HCT116 (cell line): ENCODE measurements at regions not wholly inside any gene's neighbourhood (a gene's known extent, or its start where the extent isn't known, plus 50 kb on each side); places are given as distances from the start of the nearest gene placed in this dataset.

Experiments used
- ATAC-seq: fragments of 200-7000 bp; cut with Tn5 transposase; 2 replicates; pipeline ENCODE4 v1.9.1; 2020; ENCODE audit warnings: mild to moderate bottlenecking, moderate library complexity
- BruUV-seq: library from RNA; stranded (reverse); fragments of 400-500 nt; replicated peaks from 2 replicates; lab custom pipeline; 2021; lab: Mats Ljungman, UMichigan
- CTCF ChIA-PET: fragments of 300-600 bp; sonication (Branson Sonifier 250); formaldehyde crosslinking; loops from one replicate; lab custom pipeline; 2021; ENCODE audit warnings: antibody characterized with exemption; lab: Charles Lee
- POLR2A ChIA-PET: fragments of 300-600, 350-600 bp; sonication (Branson Sonifier 250); formaldehyde crosslinking; loops from one replicate; lab custom pipeline; 2021; ENCODE audit warnings: antibody characterized with exemption; lab: Charles Lee
- RAD21 ChIA-PET, 2 experiments: fragments of 300-600 bp; sonication (Branson Sonifier 250); formaldehyde crosslinking; loops; one replicate each; lab custom pipeline; 2023; ENCODE audit warnings: low total read pairs in 2 of 2; ENCODE audit not compliant: uncharacterized antibody in 2 of 2, unreplicated experiment in 2 of 2, low non-redundant PET in 1 of 2; lab: Charles Lee
- DNase-seq: peaks from one replicate; pipeline ENCODE4 v3.0.0-alpha.2; 2010; ENCODE audit warnings: low read depth, low spot score
- H2AFZ ChIP-seq: fragments of 200-600 bp; shearing (Covaris generic), sonication (generic); 2 replicates; pipeline ENCODE4 v1.6.1; 2017; ENCODE audit warnings: low read depth, mixed run types, mixed read lengths, antibody characterized with exemption, low read length; ENCODE audit not compliant: poor library complexity, severe bottlenecking
- H3K27ac ChIP-seq: 2 replicates; pipeline ENCODE4 v1.5.1; 2012; ENCODE audit warnings: low read depth, low read length
- H3K27me3 ChIP-seq: fragments of 200-600 bp; sonication (generic); 2 replicates; pipeline ENCODE4 v1.6.1; 2016; ENCODE audit warnings: mixed run types, low read length, mixed read lengths; ENCODE audit not compliant: insufficient read depth
- H3K36me3 ChIP-seq, 2 experiments: fragments of 200-500 bp in 1 of 2; fragments of 200-600 bp in 1 of 2; sonication (Bioruptor generic) in 1 of 2; sonication (generic) in 1 of 2; 2 replicates each; pipeline versions ENCODE4 v1.5.1 to v1.6.1; 2014 to 2016; ENCODE audit warnings: low read length in 2 of 2, inconsistent platforms in 1 of 2, mixed read lengths in 1 of 2, mixed run types in 1 of 2; ENCODE audit not compliant: insufficient read depth in 2 of 2, control insufficient read depth in 1 of 2
- H3K4me1 ChIP-seq, 2 experiments: fragments of 200-600 bp in 1 of 2; sonication (generic) in 1 of 2; 2 replicates each; pipeline versions ENCODE4 v1.5.1 to v1.6.1; 2012 to 2017; ENCODE audit warnings: low read length in 2 of 2, inconsistent platforms in 1 of 2, mild to moderate bottlenecking in 1 of 2, mixed read lengths in 1 of 2, mixed run types in 1 of 2, moderate library complexity in 1 of 2; ENCODE audit not compliant: insufficient read depth in 2 of 2, control insufficient read depth in 1 of 2
- H3K4me2 ChIP-seq: fragments of 200-600 bp; sonication (generic); 2 replicates; pipeline ENCODE4 v1.6.1; 2017; ENCODE audit warnings: mixed run types, low read length, mixed read lengths
- H3K4me3 ChIP-seq, 2 experiments: fragments of 200-600 bp in 1 of 2; sonication (generic) in 1 of 2; replicated peaks in 1 of 2; 2 replicates each; pipeline ENCODE4 v1.5.1; 2011 to 2016; ENCODE audit warnings: low read length in 2 of 2, control low read depth in 1 of 2, low read depth in 1 of 2, mild to moderate bottlenecking in 1 of 2, mixed read lengths in 1 of 2, mixed run types in 1 of 2
- H3K79me2 ChIP-seq: fragments of 200-600 bp; sonication (generic); 2 replicates; pipeline ENCODE4 v1.6.1; 2017; ENCODE audit warnings: mild to moderate bottlenecking, mixed run types, low read length, moderate library complexity, mixed read lengths; ENCODE audit not compliant: insufficient read depth
- H3K9ac ChIP-seq: fragments of 200-600 bp; sonication (generic); 2 replicates; pipeline ENCODE4 v1.6.1; 2016; ENCODE audit warnings: low read length, mixed read lengths
- H3K9me2 ChIP-seq: fragments of 200-600 bp; sonication (generic), shearing (Covaris generic); 2 replicates; pipeline ENCODE4 v1.6.1; 2017; ENCODE audit warnings: mixed run types, mild to moderate bottlenecking, moderate library complexity; ENCODE audit not compliant: insufficient read depth
- H3K9me3 ChIP-seq, 2 experiments: fragments of 200-500 bp in 1 of 2; fragments of 200-600 bp in 1 of 2; sonication (Bioruptor generic) in 1 of 2; sonication (generic) in 1 of 2; 2 replicates each; pipeline ENCODE4 v1.6.1; 2014 to 2017; ENCODE audit warnings: low read length in 2 of 2, mixed read lengths in 2 of 2, inconsistent platforms in 1 of 2, low read depth in 1 of 2, mild to moderate bottlenecking in 1 of 2, mixed run types in 1 of 2, moderate library complexity in 1 of 2; ENCODE audit not compliant: control insufficient read depth in 1 of 2, insufficient read depth in 1 of 2
- H4K20me1 ChIP-seq: fragments of 200-600 bp; sonication (generic), shearing (Covaris generic); 2 replicates; pipeline ENCODE4 v1.6.1; 2017; ENCODE audit warnings: mixed run types, mild to moderate bottlenecking, moderate library complexity; ENCODE audit not compliant: insufficient read depth
- CBX3 ChIP-seq: IDR thresholded peaks from 2 replicates; pipeline ENCODE4 v1.6.1; 2012; ENCODE audit warnings: low read depth
- CEBPB ChIP-seq: IDR thresholded peaks from 2 replicates; pipeline ENCODE4 v1.6.1; 2012; ENCODE audit warnings: low read depth
- EGR1 ChIP-seq: IDR thresholded peaks from 2 replicates; pipeline ENCODE4 v1.6.1; 2012; ENCODE audit warnings: low read depth
- ELF1 ChIP-seq: IDR thresholded peaks from 2 replicates; pipeline ENCODE4 v1.6.1; 2012; ENCODE audit warnings: low read depth, borderline replicate concordance
- EZH2 ChIP-seq: fragments of 200-600 bp; sonication (generic); IDR thresholded peaks from 2 replicates; pipeline ENCODE4 v1.6.1; 2017; ENCODE audit warnings: antibody characterized with exemption, mixed run types
- EZH2phosphoT487 ChIP-seq: fragments of 200-600 bp; IDR thresholded peaks from 2 replicates; pipeline ENCODE4 v1.6.1; 2018; ENCODE audit warnings: antibody characterized with exemption, borderline replicate concordance
- FOSL1 ChIP-seq: IDR thresholded peaks from 2 replicates; pipeline ENCODE4 v1.6.1; 2012; ENCODE audit warnings: low read depth
- JUND ChIP-seq: IDR thresholded peaks from 2 replicates; pipeline ENCODE4 v1.6.1; 2012
- POLR2A ChIP-seq: IDR thresholded peaks from 2 replicates; pipeline ENCODE4 v1.7.0; 2011; ENCODE audit warnings: borderline replicate concordance; ENCODE audit not compliant: insufficient read depth, insufficient read length; ENCODE audit errors: extremely low read depth
- SIN3A ChIP-seq: IDR thresholded peaks from 2 replicates; pipeline ENCODE4 v1.6.1; 2012; ENCODE audit warnings: low read depth
- SRF ChIP-seq: IDR thresholded peaks from 2 replicates; pipeline ENCODE4 v1.6.1; 2012; ENCODE audit warnings: low read depth
- YY1 ChIP-seq: IDR thresholded peaks from 2 replicates; pipeline ENCODE4 v1.6.1; 2011; ENCODE audit warnings: low read length, low read depth, moderate library complexity, mild to moderate bottlenecking; ENCODE audit not compliant: insufficient replicate concordance; ENCODE audit errors: extremely low read depth
- ZFX ChIP-seq: fragments of 450-650 bp; IDR thresholded peaks from 2 replicates; pipeline ENCODE4 v1.6.1; 2017
- ZNF274 ChIP-seq: fragments of 200-500 bp; sonication (Bioruptor generic); IDR thresholded peaks from 2 replicates; pipeline ENCODE4 v1.6.1; 2014; ENCODE audit warnings: mild to moderate bottlenecking, low read depth, low read length, inconsistent platforms
- intact Hi-C: fragments of 100-400 bp; cut with micrococcal nuclease; formaldehyde crosslinking; loops from 2 replicates; pipeline ENCODE4 v1.10.0; 2022
- TF ChIP-seq, protein P1 (sequence below): IDR thresholded peaks from 2 replicates; pipeline ENCODE4 v1.6.1; 2011; ENCODE audit warnings: mild to moderate bottlenecking, low read length, moderate library complexity; ENCODE audit not compliant: insufficient replicate concordance; ENCODE audit errors: extremely low read depth
- TF ChIP-seq, protein P2 (sequence below): IDR thresholded peaks from 2 replicates; pipeline ENCODE4 v1.6.1; 2012; ENCODE audit warnings: low read depth

DNA sequence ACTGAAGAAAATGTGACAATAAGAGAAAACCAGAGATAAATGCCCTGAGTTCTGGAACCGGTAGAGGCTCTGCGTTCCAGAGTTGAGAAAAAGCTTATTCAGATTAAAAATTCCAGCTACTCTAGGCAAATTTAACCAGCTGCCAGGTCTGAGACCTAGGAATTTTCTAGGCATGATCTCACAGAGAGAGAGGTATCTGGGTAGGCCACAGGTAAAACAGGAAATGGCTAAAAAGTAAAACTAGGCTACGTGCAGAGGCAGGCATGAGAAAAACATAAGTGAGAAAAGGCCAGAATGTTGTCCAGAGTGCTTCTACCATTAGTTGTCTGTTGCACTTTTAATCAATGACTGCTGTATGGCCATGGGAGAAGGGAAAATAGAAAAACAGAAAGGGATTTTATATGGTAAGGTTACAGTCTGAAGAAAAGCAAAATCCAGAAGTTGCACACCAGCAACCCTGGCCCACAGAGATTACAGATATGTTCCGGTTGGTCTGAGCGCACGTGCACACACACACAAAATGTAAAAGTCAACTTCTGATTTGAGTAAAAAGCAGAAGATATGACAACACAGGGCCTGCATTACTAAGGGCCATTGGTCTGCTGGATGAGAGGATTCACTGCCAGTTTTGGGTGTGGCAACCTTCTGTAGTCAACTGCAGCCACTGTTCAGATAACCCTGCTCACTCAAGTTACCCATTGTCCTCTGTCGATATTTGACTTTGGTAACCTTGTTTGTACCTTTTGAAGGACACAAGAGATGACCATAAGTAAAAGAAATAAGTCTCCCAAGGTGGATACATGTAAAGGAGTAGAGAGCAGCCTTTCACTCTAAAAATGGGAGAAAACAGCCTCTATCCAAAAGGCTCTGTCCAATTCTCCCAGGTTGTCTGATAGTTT is 266.0 kb downstream of the DTWD2 start:
- no peaks in the 10 kb centered on the region for H4K20me1 ChIP-seq
- H3K27me3 ChIP-seq: no peaks in the 10 kb centered on the region
- DNase-seq (no peak), ATAC-seq (no peak)
- intact Hi-C loops: no loop called here
- BruUV-seq: no TSS peak
- no peak for TF ChIP-seq YY1
- no peak for TF ChIP-seq ELF1
- TF ChIP-seq EZH2phosphoT487: no peak
- TF ChIP-seq FOSL1: no peak
- TF ChIP-seq CBX3: no peak
- TF ChIP-seq EZH2: no peak
- H3K4me2 ChIP-seq: no peak overlapping the region
- ChIA-PET POLR2A (no interaction called here), CTCF (no interaction called here), RAD21 (no interaction called here)
- no peak overlapping the region for H3K4me3 ChIP-seq
- no peaks in the 10 kb centered on the region for H3K79me2 ChIP-seq
- no peaks in the 10 kb centered on the region for H3K9me3 ChIP-seq
- no peak overlapping the region for H2AFZ ChIP-seq
- no peak overlapping the region for H3K27ac ChIP-seq
- no peaks in the 10 kb centered on the region for H3K9me2 ChIP-seq
- H3K36me3 ChIP-seq: no peaks in the 10 kb centered on the region
- no peak overlapping the region for H3K9ac ChIP-seq
- no peaks in the 10 kb centered on the region for H3K4me1 ChIP-seq

DNA sequence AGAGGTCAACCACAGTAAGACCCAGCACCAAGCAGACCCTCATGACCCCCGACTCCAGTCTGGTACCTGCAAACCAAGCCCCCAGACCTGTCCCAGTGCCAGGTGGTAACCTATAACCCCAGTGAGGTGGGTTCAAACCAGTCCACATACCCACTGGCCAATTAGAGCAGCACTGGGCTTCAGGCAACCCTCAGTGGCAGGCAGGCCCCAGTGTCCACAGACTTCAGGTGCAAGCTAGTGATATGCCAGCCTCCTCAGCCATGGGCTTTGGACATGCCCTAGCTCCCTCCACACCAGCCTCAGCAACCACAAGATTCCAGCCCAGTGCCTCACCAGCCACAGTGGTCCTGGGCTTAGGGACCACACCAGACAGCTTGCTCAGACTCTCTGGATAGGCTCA is 276.6 kb downstream of the DTWD2 start:
- Histone ChIP-seq H3K9me2 (no peaks in the 10 kb centered on the region; the same call in 1 of the 2 replicates), H3K27me3 (no peaks in the 10 kb centered on the region), H3K36me3 (no peaks in the 10 kb centered on the region), H3K9ac (no peak overlapping the region), H3K27ac (no peak overlapping the region), H3K4me1 (no peaks in the 10 kb centered on the region), H4K20me1 (no peaks in the 10 kb centered on the region), H3K79me2 (no peaks in the 10 kb centered on the region), H3K9me3 (no peaks in the 10 kb centered on the region), H3K4me3 (no peak overlapping the region), H3K4me2 (no peak overlapping the region), H2AFZ (no peak overlapping the region)
- POLR2A ChIA-PET: no interaction called here
- CTCF ChIA-PET: no interaction called here
- no TSS peak for BruUV-seq
- no peak for ATAC-seq
- DNase-seq: no peak
- intact Hi-C loops: no loop called here
- RAD21 ChIA-PET: no interaction called here
- TF ChIP-seq, protein P1, sequence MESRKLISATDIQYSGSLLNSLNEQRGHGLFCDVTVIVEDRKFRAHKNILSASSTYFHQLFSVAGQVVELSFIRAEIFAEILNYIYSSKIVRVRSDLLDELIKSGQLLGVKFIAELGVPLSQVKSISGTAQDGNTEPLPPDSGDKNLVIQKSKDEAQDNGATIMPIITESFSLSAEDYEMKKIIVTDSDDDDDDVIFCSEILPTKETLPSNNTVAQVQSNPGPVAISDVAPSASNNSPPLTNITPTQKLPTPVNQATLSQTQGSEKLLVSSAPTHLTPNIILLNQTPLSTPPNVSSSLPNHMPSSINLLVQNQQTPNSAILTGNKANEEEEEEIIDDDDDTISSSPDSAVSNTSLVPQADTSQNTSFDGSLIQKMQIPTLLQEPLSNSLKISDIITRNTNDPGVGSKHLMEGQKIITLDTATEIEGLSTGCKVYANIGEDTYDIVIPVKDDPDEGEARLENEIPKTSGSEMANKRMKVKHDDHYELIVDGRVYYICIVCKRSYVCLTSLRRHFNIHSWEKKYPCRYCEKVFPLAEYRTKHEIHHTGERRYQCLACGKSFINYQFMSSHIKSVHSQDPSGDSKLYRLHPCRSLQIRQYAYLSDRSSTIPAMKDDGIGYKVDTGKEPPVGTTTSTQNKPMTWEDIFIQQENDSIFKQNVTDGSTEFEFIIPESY: no peak
- TF ChIP-seq EZH2phosphoT487 (no peak), CEBPB (no peak), FOSL1 (no peak), SIN3A (no peak), EZH2 (no peak), EGR1 (no peak), JUND (no peak), ZNF274 (no peak), ZFX (no peak), SRF (no peak), POLR2A (no peak)
- TF ChIP-seq, protein P2, sequence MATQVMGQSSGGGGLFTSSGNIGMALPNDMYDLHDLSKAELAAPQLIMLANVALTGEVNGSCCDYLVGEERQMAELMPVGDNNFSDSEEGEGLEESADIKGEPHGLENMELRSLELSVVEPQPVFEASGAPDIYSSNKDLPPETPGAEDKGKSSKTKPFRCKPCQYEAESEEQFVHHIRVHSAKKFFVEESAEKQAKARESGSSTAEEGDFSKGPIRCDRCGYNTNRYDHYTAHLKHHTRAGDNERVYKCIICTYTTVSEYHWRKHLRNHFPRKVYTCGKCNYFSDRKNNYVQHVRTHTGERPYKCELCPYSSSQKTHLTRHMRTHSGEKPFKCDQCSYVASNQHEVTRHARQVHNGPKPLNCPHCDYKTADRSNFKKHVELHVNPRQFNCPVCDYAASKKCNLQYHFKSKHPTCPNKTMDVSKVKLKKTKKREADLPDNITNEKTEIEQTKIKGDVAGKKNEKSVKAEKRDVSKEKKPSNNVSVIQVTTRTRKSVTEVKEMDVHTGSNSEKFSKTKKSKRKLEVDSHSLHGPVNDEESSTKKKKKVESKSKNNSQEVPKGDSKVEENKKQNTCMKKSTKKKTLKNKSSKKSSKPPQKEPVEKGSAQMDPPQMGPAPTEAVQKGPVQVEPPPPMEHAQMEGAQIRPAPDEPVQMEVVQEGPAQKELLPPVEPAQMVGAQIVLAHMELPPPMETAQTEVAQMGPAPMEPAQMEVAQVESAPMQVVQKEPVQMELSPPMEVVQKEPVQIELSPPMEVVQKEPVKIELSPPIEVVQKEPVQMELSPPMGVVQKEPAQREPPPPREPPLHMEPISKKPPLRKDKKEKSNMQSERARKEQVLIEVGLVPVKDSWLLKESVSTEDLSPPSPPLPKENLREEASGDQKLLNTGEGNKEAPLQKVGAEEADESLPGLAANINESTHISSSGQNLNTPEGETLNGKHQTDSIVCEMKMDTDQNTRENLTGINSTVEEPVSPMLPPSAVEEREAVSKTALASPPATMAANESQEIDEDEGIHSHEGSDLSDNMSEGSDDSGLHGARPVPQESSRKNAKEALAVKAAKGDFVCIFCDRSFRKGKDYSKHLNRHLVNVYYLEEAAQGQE: no peak
